HG03439 (cell line): ENCODE measurements at regions not wholly inside any gene's neighbourhood (a gene's known extent, or its start where the extent isn't known, plus 50 kb on each side); places are given as distances from the start of the nearest gene placed in this dataset.
"Not testable (repeated sequence)": the region's sequence is repeated elsewhere in the genome, so short reads cannot be mapped to it uniquely, and the experiment has no call there.

ENCODE experiments used
- ATAC-seq: cut with Tn5 transposase; IDR thresholded peaks from one replicate; pipeline ENCODE4 v1.9.1; 2021; ENCODE audit warnings: mild to moderate bottlenecking, moderate library complexity; ENCODE audit not compliant: unreplicated experiment

DNA sequence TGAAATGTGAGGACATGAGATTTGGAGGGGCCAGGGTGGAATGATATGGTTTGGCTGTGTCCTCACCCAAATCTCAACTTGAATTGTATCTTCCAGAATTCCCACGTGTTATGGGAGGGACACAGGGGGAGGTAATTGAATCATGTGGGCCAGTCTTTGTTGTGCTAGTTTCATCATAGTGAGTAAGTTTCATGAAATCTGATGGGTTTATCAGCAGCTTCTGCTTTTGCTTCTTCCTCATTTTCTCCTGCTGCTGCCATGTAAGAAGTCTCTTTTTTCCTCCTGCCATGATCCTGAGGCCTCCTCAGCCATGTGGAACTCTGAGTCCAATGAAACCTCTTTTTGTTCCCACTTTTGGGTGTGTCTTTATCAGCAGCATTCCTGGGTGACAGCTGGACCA is 104.3 kb upstream of the UNC5B start:
- not testable (repeated sequence) for ATAC-seq

- ATAC-seq, result no peak
These were observed 100.1 kb upstream of the UNC5B start for GRCh38 chr10:71112138-71112785.

DNA sequence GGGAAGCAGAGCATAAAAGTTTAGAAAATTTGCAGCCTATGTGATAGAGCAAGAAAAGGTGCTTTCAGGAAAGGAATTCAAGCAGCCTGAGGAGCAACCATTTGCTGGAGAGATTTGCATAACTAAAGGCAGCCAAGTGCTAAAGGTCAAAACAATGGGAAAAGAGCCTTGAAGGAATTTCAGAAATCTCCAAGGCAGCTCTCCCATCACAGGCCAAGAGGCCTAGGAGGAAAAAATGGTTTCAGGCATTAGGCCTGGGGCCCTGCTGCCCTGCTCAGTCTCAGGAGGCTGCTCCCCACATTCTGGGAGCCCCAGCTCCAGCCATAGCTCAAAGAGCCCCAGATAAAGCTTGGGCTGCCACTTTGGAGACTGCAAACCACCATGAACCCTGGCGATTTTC is 95.9 kb upstream of the UNC5B start:
- no peak for ATAC-seq

DNA sequence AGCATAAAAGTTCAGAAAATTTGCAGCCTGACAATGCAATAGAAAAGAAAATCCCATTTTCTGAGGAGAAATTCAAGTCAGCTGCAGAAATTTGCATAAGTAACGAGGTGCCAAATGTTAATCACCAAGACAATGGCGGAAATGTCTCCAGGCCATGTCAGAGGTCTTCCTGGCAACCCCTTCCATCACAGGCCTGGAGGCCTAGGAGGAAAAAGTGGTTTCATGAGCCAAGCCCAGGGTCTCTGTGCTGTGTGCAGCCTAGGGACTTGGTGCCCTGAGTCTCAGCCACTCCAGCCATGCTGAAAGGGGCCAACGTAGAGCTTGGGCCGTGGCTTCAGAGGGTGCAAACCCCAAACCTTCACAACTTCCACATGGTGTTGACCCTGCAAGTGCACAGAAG is 94.8 kb upstream of the UNC5B start:
- not testable (repeated sequence) for ATAC-seq

- ATAC-seq, result no peak
These were observed 89.3 kb upstream of the UNC5B start for GRCh38 chr10:71123023-71123422.

DNA sequence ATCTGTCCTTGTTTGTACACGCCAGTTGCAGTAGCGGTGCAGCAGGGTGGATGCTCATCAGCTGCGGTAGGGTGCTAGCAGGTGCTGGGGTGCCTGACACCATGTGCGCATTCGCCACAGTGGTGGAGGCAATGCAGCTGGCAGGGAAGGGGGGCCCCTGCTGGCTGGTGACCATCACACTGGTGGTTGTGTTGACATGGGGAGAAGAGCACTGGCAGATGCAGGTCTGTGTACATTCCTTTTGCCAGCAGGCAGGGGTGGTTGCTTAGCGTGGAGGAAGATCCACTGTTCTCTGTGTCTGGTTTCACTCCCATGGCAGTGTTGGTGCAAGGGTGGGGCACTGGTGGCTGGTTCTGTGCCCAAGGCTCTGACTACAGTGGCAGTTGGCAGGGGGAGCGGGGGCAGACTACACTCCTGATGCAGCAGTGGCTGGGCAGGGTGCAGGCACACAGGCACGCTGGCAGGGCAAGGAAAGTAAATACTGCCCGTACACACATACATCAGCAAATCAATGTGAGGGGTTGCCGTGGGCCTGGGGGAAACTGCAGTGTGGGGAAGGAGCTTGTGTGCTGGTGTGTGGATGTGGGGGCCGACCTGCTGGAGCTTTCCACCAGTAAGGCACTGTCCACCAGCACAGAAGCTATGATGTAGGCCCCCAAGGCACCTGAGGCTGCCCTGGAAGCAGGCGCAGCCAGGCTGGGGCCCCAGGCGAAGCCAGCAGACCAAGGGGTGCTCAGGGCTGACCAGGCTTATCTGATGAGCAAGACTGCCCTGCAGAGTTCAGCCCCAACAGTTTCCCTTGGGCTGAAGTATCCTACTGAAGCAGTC is 87.2 kb upstream of the UNC5B start:
- ATAC-seq, result no peak

DNA sequence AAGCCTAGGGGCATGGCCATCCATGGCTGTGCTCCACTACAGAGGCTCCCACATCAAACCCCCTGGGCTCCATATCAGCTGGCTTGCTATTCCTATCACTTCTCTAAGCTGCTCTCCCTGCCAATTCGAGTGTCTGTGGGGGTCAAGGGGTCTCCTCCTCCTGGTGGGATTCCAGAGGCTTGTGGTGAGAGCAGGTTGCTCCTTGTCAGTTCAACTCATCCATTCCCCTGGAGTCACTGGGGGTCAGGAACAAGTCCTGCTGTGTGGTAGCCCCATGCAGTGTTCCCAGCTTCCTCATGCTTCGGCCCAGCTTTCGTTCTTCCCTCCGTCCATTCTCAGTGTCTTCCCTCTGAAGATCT is 86.6 kb upstream of the UNC5B start:
- no peak for ATAC-seq

DNA sequence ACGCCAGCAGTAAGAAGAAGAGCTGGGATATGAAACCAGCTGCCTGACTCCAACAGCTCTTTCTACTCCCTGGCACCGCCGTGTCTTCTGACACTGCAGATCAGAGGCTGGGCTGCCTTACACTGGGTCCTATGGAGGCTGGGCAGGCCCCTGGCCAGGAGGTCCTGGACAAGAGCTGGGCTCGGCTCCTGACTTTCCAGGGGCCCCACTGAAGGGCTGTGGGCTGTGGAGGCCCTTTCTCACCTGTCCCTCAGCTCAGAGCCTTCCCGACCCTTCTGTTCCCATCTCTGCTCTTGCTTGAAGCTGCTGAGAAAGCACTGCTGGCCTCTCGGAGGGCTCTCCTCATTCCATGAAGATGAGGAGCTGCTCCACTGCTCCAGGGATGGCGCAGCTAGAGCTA is 85.9 kb upstream of the UNC5B start:
- ATAC-seq, result no peak

- no peak for ATAC-seq
These were observed 85.3 kb upstream of the UNC5B start for GRCh38 chr10:71127104-71127503.

- ATAC-seq, result no peak
These were observed 84.6 kb upstream of the UNC5B start for GRCh38 chr10:71127773-71128172.

GRCh38 chr10:71128311-71128980 is 83.9 kb upstream of the UNC5B start:
- no peak for ATAC-seq

- no peak for ATAC-seq
These were observed 81.3 kb upstream of the UNC5B start for GRCh38 chr10:71131096-71131495.

DNA sequence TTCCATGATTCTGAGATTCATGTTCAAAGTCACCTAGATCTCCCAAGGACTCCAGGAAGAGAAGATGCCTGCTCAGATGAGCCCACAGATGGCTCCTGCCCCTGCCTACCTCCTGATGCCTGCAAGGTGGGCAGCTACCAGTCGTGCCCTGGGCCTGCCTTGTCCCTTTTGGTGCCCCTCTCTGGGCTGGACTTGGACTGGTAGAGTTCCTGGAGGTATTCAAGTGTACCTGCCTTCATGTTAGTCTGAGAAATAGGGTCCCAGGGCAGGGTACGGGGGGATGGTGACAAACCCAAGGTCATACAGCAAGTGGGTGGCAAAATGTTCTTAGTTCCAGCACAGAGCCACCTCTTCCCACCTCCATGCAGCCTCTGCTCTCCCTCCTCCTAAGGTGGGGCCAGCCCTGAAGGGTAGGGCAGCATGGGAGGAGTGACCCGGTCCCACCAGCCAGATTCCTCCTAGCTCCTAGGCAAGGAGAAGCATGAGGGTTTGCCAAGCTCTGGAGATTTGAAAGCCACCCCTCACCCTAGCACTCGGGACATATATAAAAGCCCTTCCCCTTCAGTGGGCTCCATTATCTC is 80.8 kb upstream of the UNC5B start:
- no peak for ATAC-seq

DNA sequence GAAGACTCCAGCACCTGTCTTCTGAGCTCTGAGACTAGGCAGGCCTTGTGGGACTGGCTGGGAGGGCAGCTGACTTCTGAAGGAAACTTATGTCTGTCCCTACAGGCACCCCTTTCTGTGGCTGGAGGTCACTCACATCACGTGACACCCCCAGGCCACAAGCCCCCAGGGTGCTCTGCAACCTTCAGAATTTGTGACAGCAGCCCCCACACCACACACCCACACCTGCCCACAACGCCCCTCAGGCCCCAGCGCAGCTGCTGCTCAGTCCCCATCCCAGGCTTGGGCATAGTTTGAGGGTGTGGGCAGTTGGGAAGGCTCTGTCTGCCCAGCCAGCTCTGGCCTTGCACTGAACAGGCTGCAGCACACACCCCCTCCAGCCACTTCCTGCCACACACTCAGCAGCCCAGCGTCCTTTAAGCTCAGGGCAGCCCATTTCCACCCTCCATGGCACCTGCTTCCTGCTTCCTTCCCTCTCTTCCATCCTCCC is 80.0 kb upstream of the UNC5B start:
- no peak for ATAC-seq

DNA sequence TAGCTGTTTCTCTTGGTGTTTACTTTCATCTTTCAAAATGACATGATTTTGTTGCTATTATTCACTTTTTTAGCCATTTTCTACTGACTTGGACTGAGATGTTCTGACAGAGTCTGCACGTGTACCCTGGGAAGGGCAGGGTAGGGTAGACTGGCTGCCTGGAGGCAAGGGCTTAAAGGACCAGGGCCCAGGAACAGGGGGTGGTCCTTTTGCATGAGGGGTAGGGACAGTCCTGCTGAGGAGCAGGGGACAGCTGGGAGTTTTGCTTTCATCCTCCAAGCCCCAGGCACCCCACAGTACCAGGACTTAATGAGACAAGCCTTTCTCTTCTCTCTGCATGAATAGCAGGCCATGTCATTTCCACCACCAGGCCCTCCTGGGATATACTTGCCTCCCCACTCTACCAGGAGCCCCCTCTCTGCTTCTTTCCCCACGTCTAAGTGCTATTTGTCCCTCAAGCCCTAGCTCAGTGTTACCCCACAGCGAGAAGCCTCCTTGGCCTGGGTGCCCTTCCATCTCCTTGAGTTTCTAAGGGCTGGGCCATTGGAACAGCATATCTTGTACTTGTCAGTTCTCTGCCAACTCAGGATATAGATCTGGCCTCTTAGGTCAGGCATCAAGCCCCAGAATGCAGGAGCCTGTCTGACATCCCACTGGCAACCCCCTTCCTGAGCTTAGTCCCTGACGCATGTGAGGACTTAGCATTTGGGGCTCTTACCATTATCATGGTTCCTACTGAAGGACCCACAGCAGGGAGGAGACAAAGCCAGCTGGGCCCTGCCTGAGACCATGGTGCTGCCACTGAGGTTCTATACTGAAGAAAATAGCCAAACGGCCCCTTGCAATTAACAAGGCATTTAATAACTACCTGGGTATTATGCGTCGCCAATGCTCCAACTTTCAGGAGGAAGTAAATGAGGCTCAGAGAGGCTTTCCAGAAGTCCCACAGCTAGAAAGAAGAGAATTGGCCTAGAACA is 78.4 kb upstream of the UNC5B start:
- ATAC-seq, result no peak

DNA sequence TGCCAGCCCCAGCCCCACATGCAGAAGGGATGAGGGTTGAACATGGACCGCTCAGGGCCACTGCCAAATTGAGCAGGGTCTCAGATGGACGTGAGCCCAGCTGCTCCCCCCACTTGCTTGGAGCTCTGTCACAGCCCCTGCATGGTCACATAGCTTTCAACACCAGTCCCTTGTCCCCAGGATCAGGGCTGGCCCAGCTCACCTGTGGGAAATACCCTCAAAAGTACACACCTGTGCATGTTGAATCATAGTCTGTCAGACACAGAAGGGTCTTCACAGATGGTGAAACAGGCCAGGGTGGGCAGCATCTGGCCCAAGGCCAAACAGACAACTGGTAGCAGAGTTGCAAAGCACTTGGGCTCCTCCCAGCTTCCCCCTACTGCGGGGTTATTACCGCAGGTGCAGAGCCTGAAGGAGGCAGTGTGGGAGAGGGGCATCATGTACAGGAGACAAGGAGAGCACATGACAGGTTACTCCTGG is 77.6 kb upstream of the UNC5B start:
- no peak for ATAC-seq

DNA sequence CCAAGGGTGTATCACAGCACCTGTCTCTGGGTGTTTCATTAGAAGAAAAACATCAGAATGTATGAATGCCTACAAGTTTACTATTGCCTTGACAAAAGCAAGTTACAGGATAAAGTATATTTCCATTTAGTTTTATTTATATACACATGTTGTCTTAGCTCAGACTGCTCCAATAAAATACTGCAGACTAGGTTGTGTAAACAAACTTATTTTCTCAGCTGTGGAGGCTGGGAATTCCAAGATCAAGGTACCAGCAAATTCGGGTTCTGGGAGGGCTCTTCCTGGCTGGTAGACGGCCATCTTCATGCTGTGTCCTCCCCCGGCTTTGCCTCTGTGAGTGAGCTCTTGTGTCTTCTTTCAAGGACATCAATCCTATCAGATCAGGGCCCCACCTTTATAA is 77.1 kb upstream of the UNC5B start:
- no peak for ATAC-seq

- no peak for ATAC-seq
These were observed 76.2 kb upstream of the UNC5B start for GRCh38 chr10:71136036-71136721.

DNA sequence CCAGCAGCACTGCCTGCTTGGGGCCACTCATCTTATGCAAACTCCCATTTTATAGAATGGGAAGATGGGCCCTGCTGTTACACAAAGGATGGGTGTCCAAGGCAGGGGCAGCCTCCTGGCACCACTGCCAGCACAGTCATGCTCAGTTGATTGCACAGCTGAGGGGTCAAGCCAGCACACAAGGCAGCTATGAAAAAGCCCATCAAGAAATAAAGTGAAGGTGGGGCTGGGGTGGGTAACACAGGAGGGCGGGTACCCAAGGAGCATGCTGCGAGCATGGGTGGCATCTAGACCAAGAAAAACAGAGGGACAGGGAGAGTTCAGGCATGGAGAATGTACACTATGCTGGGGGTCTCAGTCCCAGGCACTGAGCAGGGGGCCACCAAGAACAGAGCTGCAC is 74.7 kb upstream of the UNC5B start:
- no peak for ATAC-seq
